Kidney epithelial cell (primary cell): ENCODE measurements at regions not wholly inside any gene's neighbourhood (a gene's known extent, or its start where the extent isn't known, plus 50 kb on each side); places are given as distances from the start of the nearest gene placed in this dataset.

Experiments
- DNase-seq: peaks from one replicate; pipeline ENCODE4 v3.0.0-alpha.2; 2010; ENCODE audit warnings: low read depth
- H3K27me3 ChIP-seq: 2 replicates; pipeline ENCODE4 v1.6.0; 2011; ENCODE audit warnings: low read length; ENCODE audit not compliant: control insufficient read depth, insufficient read depth
- H3K36me3 ChIP-seq: 2 replicates; pipeline ENCODE4 v1.5.1; 2011; ENCODE audit warnings: low read length; ENCODE audit not compliant: control insufficient read depth, insufficient read depth
- H3K4me3 ChIP-seq: 2 replicates; pipeline ENCODE4 v1.5.1; 2011; ENCODE audit warnings: low read depth, mild to moderate bottlenecking, control low read depth, low read length
- TF ChIP-seq, protein P1 (sequence below): IDR thresholded peaks from 2 replicates; pipeline ENCODE4 v1.5.1; 2011; ENCODE audit warnings: mild to moderate bottlenecking, moderate library complexity, low read length, control low read depth, inconsistent platforms; ENCODE audit not compliant: insufficient read depth, poor library complexity, severe bottlenecking

DNA sequence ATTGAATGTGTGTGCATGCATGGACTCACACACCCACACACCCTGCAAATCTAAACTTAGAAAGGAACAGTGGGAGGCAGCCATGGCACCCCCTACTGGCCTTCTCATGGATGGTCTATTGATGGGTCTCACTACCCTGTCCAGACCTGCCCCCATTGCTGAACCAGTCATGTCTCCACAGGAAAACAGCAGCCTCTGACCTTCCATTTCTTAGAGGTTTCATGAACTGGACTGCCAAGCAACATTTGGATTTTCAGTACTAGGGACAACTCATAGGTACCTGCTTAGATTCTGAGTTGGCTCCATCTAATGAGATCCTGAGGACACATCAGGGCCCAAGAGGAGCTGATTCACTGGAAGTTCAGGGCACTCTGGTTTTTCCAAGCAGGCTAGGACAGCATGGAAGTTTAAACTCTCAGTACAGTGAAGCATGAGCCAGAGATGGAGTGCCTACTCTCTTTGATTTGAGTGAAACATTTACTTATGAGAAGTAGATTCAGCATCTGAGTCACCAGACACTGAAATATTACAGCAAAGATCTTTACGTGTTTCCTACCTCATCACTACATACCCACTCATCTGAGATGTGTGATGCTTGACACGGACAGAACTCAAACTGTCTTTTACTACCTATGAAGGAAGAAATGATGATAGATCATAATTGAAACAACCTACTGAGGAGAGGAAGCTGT is 98.9 kb upstream of the PLEKHG7 start:
- Histone ChIP-seq H3K4me3 (no peak overlapping the region), H3K36me3 (no peaks in the 10 kb centered on the region), H3K27me3 (no peaks in the 10 kb centered on the region)
- DNase-seq: no peak
- TF ChIP-seq, protein P1, sequence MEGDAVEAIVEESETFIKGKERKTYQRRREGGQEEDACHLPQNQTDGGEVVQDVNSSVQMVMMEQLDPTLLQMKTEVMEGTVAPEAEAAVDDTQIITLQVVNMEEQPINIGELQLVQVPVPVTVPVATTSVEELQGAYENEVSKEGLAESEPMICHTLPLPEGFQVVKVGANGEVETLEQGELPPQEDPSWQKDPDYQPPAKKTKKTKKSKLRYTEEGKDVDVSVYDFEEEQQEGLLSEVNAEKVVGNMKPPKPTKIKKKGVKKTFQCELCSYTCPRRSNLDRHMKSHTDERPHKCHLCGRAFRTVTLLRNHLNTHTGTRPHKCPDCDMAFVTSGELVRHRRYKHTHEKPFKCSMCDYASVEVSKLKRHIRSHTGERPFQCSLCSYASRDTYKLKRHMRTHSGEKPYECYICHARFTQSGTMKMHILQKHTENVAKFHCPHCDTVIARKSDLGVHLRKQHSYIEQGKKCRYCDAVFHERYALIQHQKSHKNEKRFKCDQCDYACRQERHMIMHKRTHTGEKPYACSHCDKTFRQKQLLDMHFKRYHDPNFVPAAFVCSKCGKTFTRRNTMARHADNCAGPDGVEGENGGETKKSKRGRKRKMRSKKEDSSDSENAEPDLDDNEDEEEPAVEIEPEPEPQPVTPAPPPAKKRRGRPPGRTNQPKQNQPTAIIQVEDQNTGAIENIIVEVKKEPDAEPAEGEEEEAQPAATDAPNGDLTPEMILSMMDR: no peak

DNA sequence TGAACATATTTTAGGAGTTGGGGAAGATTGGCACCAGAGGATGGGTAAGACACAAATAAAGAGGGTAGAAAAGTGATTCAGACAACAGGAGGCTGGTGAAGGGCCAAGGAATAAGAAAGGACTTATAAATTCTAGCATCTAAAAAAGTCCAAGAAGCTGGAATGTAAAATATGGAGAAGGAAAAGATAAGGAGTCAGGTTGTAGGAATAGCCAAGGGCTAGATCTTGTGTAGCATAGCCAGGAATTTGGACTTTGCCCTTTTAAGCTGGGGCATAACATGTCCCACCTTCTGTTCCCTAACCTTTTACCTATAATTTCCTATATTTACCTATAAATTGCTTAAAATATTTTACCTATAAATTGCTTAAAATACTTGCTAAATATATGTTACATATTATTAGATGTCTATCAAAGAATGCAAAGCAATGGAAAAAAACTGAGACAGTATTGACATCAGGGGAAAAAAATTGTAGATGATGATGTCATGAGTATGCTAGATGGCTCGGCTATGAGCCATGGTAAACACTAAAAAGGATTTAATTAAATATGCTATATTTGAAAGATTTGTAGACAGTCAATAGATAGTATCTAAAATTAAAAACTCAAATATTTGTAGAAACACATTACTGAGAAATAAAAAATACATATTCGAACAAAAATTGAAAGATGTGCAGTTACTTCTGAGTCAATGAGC is 99.7 kb upstream of the PLEKHG7 start:
- Histone ChIP-seq H3K4me3 (no peak overlapping the region), H3K36me3 (no peaks in the 10 kb centered on the region), H3K27me3 (no peaks in the 10 kb centered on the region)
- TF ChIP-seq, protein P1: no peak
- no peak for DNase-seq

DNA sequence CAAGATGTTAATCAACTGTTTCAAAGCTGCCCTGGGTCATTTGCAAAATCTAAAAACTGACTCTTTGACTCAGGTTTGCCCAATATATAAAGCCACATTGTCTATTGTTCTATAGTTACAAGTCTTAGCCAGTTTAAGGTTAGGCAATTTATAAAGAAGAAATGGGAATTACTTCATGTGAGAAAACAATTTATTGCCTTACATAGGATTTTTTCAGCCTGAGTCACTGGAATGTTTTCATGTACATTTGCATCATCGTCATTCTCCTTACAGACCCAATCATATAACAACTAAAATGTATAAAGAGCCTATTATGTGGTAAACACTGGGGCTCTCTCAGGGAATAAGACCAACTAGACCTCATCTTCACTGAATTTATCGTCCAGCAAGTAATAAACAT is 100.3 kb upstream of the PLEKHG7 start:
- no peak overlapping the region for H3K4me3 ChIP-seq
- TF ChIP-seq, protein P1: no peak
- no peaks in the 10 kb centered on the region for H3K36me3 ChIP-seq
- no peak for DNase-seq
- no peaks in the 10 kb centered on the region for H3K27me3 ChIP-seq

DNA sequence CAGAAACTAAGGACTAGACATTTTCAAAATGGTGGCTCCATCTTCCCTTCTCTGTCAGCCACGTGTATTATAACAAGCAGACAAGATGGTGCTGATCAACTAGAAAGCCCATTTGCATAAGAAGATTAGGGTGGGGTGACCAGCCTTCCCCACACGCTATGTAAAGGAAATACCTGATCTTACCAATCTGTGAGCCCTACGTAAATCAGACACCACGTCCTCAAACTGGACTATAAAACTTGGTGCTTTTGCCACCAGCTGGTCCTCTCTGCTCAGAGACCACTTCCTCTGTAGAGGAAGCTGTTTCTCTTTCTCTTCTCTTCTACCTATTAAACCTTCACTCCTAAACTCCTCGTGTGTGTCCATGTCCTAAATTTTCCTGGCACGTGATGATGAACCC is 101.1 kb upstream of the PLEKHG7 start:
- TF ChIP-seq, protein P1: no peak
- no peaks in the 10 kb centered on the region for H3K27me3 ChIP-seq
- H3K36me3 ChIP-seq: no peaks in the 10 kb centered on the region
- no peak overlapping the region for H3K4me3 ChIP-seq
- DNase-seq: no peak

DNA sequence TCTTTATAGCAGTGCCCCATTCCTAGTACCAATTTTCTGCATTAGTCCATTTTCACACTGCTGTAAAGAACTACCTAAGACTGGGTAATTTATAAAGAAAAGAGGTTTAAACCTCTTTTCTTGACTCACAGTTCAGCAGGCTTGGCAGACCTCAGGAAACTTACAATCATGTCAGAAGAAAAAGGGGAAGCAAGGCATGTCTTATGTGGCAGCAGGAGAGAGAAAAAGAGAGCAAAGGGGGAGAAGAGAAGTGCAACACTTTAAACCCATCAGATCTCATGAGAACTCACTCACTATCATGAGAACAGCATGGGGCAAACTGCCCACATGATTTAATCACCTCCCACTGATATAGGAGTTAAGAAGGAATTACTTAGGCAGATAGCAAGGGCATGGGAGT is 101.6 kb upstream of the PLEKHG7 start:
- H3K36me3 ChIP-seq: no peaks in the 10 kb centered on the region
- no peak for DNase-seq
- H3K27me3 ChIP-seq: no peaks in the 10 kb centered on the region
- TF ChIP-seq, protein P1: no peak
- no peak overlapping the region for H3K4me3 ChIP-seq
